GM19452 (cell line): ENCODE measurements at regions not wholly inside any gene's neighbourhood (a gene's known extent, or its start where the extent isn't known, plus 50 kb on each side); places are given as distances from the start of the nearest gene placed in this dataset.

Experiments used
- ATAC-seq: cut with Tn5 transposase; IDR thresholded peaks from one replicate; pipeline ENCODE4 v1.9.1; 2021; ENCODE audit not compliant: unreplicated experiment

GRCh38 chr5:6910950-6911349 lies 197.7 kb downstream of the TENT4A start:
- no peak for ATAC-seq

- ATAC-seq, result no peak
Observed at GRCh38 chr5:6914347-6914746, 201.1 kb downstream of the TENT4A start.

GRCh38 chr5:6915574-6915973 lies 202.3 kb downstream of the TENT4A start:
- no peak for ATAC-seq

GRCh38 chr5:6918255-6918654 lies 205.0 kb downstream of the TENT4A start:
- no peak for ATAC-seq

- ATAC-seq, result no peak
Observed at GRCh38 chr5:6920628-6921256, 207.5 kb downstream of the TENT4A start.

GRCh38 chr5:6926491-6927038 lies 213.3 kb downstream of the TENT4A start:
- ATAC-seq, result no peak

- no peak for ATAC-seq
Observed at GRCh38 chr5:6936031-6936430, 222.8 kb downstream of the TENT4A start.

- ATAC-seq, result no peak
Observed at GRCh38 chr5:6937677-6938076, 224.4 kb downstream of the TENT4A start.

GRCh38 chr5:6941631-6942030 lies 228.4 kb downstream of the TENT4A start:
- ATAC-seq, result no peak

GRCh38 chr5:6943197-6944112 lies 230.2 kb downstream of the TENT4A start:
- no peak for ATAC-seq

GRCh38 chr5:6948562-6948961 lies 235.3 kb downstream of the TENT4A start:
- no peak for ATAC-seq

- no peak for ATAC-seq
Observed at GRCh38 chr5:6949230-6949629, 236.0 kb downstream of the TENT4A start.

GRCh38 chr5:6950250-6950649 lies 237.0 kb downstream of the TENT4A start:
- ATAC-seq, result no peak

GRCh38 chr5:6950860-6951259 lies 237.6 kb downstream of the TENT4A start:
- ATAC-seq, result no peak

- no peak for ATAC-seq
Observed at GRCh38 chr5:6961123-6961522, 247.9 kb downstream of the TENT4A start.

- no peak for ATAC-seq
Observed at GRCh38 chr5:6961837-6962635, 248.8 kb downstream of the TENT4A start.

- no peak for ATAC-seq
Observed at GRCh38 chr5:6976971-6977370, 263.7 kb downstream of the TENT4A start.

GRCh38 chr5:6979061-6979460 lies 265.8 kb downstream of the TENT4A start:
- no peak for ATAC-seq

GRCh38 chr5:6989230-6989629 lies 276.0 kb downstream of the TENT4A start:
- ATAC-seq, result no peak

- ATAC-seq, result no peak
Observed at GRCh38 chr5:6994097-6994496, 280.9 kb downstream of the TENT4A start.

GRCh38 chr5:6995115-6995514 lies 281.9 kb downstream of the TENT4A start:
- no peak for ATAC-seq
